ENCODE measurements at regions not wholly inside any gene's neighbourhood (a gene's known extent, or its start where the extent isn't known, plus 50 kb on each side); places are given as distances from the start of the nearest gene placed in this dataset.
"Not testable (repeated sequence)": the region's sequence is repeated elsewhere in the genome, so short reads cannot be mapped to it uniquely, and the experiment has no call there.

GRCh38 chr12:90683871-90684270, 271.1 kb downstream of the CCER1 start:
- no peak for DNase-seq

GRCh38 chr12:90682398-90682797, 272.6 kb downstream of the CCER1 start:
- DNase-seq = no peak

GRCh38 chr12:90679674-90680073, 275.3 kb downstream of the CCER1 start:
- no peak for DNase-seq

GRCh38 chr12:90677552-90677951, 277.4 kb downstream of the CCER1 start:
- DNase-seq = no peak

- no peak for DNase-seq
These were observed 277.9 kb downstream of the CCER1 start for GRCh38 chr12:90677055-90677454.

GRCh38 chr12:90675106-90675505, 279.9 kb downstream of the CCER1 start:
- no peak for DNase-seq

- DNase-seq = no peak
These were observed 282.9 kb downstream of the CCER1 start for GRCh38 chr12:90672081-90672480.

- not testable (repeated sequence) for DNase-seq
These were observed 291.0 kb downstream of the CCER1 start for GRCh38 chr12:90663949-90664348.

- no peak for DNase-seq
These were observed 295.9 kb downstream of the CCER1 start for GRCh38 chr12:90659060-90659459.

GRCh38 chr12:90653040-90653439, 301.9 kb downstream of the CCER1 start:
- DNase-seq = no peak

- no peak for DNase-seq
These were observed 302.7 kb downstream of the CCER1 start for GRCh38 chr12:90652280-90652679.

- no peak for DNase-seq
These were observed 309.8 kb downstream of the CCER1 start for GRCh38 chr12:90645181-90645580.

GRCh38 chr12:90631591-90632212, 323.3 kb downstream of the CCER1 start:
- no peak for DNase-seq

GRCh38 chr12:90630006-90630405, 325.0 kb downstream of the CCER1 start:
- DNase-seq = no peak

- DNase-seq = no peak
These were observed 326.8 kb downstream of the CCER1 start for GRCh38 chr12:90628213-90628612.

GRCh38 chr12:90627180-90627896, 327.6 kb downstream of the CCER1 start:
- DNase-seq = no peak

- DNase-seq = no peak
These were observed 332.5 kb downstream of the CCER1 start for GRCh38 chr12:90622431-90622830.

GRCh38 chr12:90621927-90622326, 333.0 kb downstream of the CCER1 start:
- no peak for DNase-seq

- no peak for DNase-seq
These were observed 335.0 kb downstream of the CCER1 start for GRCh38 chr12:90619943-90620342.

- DNase-seq = no peak
These were observed 336.4 kb downstream of the CCER1 start for GRCh38 chr12:90618586-90618985.

GRCh38 chr12:90611891-90612290, 343.1 kb downstream of the CCER1 start:
- no peak for DNase-seq

GRCh38 chr12:90611048-90611447, 343.9 kb downstream of the CCER1 start:
- DNase-seq = no peak

- DNase-seq = no peak
These were observed 361.2 kb downstream of the CCER1 start for GRCh38 chr12:90593596-90594295.

- no peak for DNase-seq
These were observed 365.0 kb downstream of the CCER1 start for GRCh38 chr12:90589956-90590355.
